ENCODE measurements at regions not wholly inside any gene's neighbourhood (a gene's known extent, or its start where the extent isn't known, plus 50 kb on each side); places are given as distances from the start of the nearest gene placed in this dataset.

DNA sequence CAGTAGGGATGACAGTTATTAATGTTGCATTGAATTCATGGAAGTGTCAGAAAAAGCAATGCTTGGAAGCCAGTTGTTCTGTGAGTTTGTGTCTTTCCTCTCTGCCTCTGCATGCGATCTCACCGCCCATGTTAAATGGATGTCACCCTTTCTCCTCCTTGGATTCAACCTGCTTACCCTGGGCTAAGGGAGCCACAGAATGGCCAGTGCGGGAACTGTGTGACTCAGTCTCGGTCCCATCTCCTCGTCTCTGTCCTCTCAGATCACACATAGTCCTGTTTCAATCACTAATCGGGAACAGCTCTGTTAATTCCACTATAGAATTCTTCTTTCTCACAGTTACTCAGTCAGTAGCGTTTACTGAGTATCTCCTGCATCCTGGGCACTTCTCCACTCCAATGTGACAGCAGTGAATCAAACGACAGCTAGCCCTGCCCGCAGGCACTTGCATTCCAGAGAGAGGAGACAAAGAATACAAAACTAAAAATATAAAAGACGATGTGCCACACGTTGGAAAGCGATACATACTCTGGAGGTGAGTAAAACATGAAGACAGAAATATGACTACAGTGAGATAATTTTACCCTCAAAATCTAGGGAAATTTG is 53.6 kb upstream of the TLR3 start:
- Histone ChIP-seq H3K4me3 (ENCODE audit: low read length) (no peak overlapping the region), H3K79me2 (ENCODE audit: low read length) (no peaks in the 10 kb centered on the region), H4K20me1 (ENCODE audit: insufficient read depth, low read length) (no peaks in the 10 kb centered on the region), H3K4me1 (ENCODE audit: low read length) (no peaks in the 10 kb centered on the region), H3K36me3 (replicated peaks; ENCODE audit: low read depth, low read length) (no peaks in the 10 kb centered on the region), H3K27me3 (ENCODE audit: low read depth, low read length) (no peaks in the 10 kb centered on the region), H3K27ac (ENCODE audit: low read length) (no peak overlapping the region), H3K9me3 (ENCODE audit: insufficient read depth, low read length) (no peaks in the 10 kb centered on the region), H2AFZ (ENCODE audit: low read depth, low read length) (no peak overlapping the region), H3K4me2 (ENCODE audit: low read length) (no peak overlapping the region), H3K9ac (ENCODE audit: low read length) (no peak overlapping the region)
- TF ChIP-seq CTCF (IDR thresholded peaks at IDR 0.05; ENCODE audit: low read depth, low read length) (no peak), EZH2phosphoT487 (IDR thresholded peaks at IDR 0.05; ENCODE audit: low read depth) (no peak)

- TF ChIP-seq CTCF (IDR thresholded peaks at IDR 0.05; ENCODE audit: low read depth, low read length), result no peak
- no peak for TF ChIP-seq EZH2phosphoT487 (IDR thresholded peaks at IDR 0.05; ENCODE audit: low read depth)
Measured at GRCh38 chr4:186016796-186017195, 52.2 kb upstream of the TLR3 start.

GRCh38 chr4:186017801-186018200 is 51.2 kb upstream of the TLR3 start:
- TF ChIP-seq EZH2phosphoT487 (IDR thresholded peaks at IDR 0.05; ENCODE audit: low read depth) (no peak), CTCF (IDR thresholded peaks at IDR 0.05; ENCODE audit: low read depth, low read length) (no peak)
- no peak overlapping the region for H3K4me3 ChIP-seq (ENCODE audit: low read length)
- no peaks in the 10 kb centered on the region for H3K36me3 ChIP-seq (replicated peaks; ENCODE audit: low read depth, low read length)

More at GRCh38 chr4:186016796-186017195, 52.2 kb upstream of the TLR3 start:
- H2AFZ ChIP-seq (ENCODE audit: low read depth, low read length), result no peak overlapping the region
- H3K9me3 ChIP-seq (ENCODE audit: insufficient read depth, low read length), result no peaks in the 10 kb centered on the region
- no peak overlapping the region for H3K9ac ChIP-seq (ENCODE audit: low read length)
- H4K20me1 ChIP-seq (ENCODE audit: insufficient read depth, low read length), result no peaks in the 10 kb centered on the region
- H3K27me3 ChIP-seq (ENCODE audit: low read depth, low read length), result no peaks in the 10 kb centered on the region
- no peaks in the 10 kb centered on the region for H3K4me1 ChIP-seq (ENCODE audit: low read length)
- no peak overlapping the region for H3K4me2 ChIP-seq (ENCODE audit: low read length)
- H3K4me3 ChIP-seq (ENCODE audit: low read length), result no peak overlapping the region
- no peaks in the 10 kb centered on the region for H3K36me3 ChIP-seq (replicated peaks; ENCODE audit: low read depth, low read length)
- no peak overlapping the region for H3K27ac ChIP-seq (ENCODE audit: low read length)
- no peaks in the 10 kb centered on the region for H3K79me2 ChIP-seq (ENCODE audit: low read length)

DNA sequence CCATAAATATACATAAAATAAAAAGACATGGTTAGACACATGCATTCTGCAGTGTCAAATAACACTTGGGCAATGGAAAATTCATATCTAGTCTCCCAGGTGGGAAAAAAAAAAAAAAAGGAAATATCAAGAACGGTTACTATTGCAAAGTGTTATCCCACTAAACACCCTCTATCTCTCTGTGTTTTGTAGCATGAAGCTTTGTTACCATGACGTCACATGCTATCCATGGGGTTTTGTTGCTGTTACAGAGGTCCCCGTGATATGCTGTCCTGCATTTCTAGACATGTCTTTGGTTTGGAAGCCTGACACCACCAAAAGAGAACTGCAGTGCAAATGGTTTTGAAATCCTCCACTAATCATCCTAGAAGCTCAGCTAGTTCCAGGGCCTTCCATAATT is 50.7 kb upstream of the TLR3 start:
- H3K27ac ChIP-seq (ENCODE audit: low read length), result no peak overlapping the region
- no peak for TF ChIP-seq CTCF (IDR thresholded peaks at IDR 0.05; ENCODE audit: low read depth, low read length)
- TF ChIP-seq EZH2phosphoT487 (IDR thresholded peaks at IDR 0.05; ENCODE audit: low read depth), result no peak
- no peaks in the 10 kb centered on the region for H3K9me3 ChIP-seq (ENCODE audit: insufficient read depth, low read length)
- H3K4me2 ChIP-seq (ENCODE audit: low read length), result no peak overlapping the region
- H3K27me3 ChIP-seq (ENCODE audit: low read depth, low read length), result no peaks in the 10 kb centered on the region
- no peak overlapping the region for H3K9ac ChIP-seq (ENCODE audit: low read length)
- no peaks in the 10 kb centered on the region for H4K20me1 ChIP-seq (ENCODE audit: insufficient read depth, low read length)
- no peaks in the 10 kb centered on the region for H3K36me3 ChIP-seq (replicated peaks; ENCODE audit: low read depth, low read length)
- no peaks in the 10 kb centered on the region for H3K4me1 ChIP-seq (ENCODE audit: low read length)
- no peak overlapping the region for H3K4me3 ChIP-seq (ENCODE audit: low read length)
- H3K79me2 ChIP-seq (ENCODE audit: low read length), result no peaks in the 10 kb centered on the region
- no peak overlapping the region for H2AFZ ChIP-seq (ENCODE audit: low read depth, low read length)

More at GRCh38 chr4:186017801-186018200, 51.2 kb upstream of the TLR3 start:
- H3K79me2 ChIP-seq (ENCODE audit: low read length), result no peaks in the 10 kb centered on the region
- no peak overlapping the region for H3K4me2 ChIP-seq (ENCODE audit: low read length)
- H3K27me3 ChIP-seq (ENCODE audit: low read depth, low read length), result no peaks in the 10 kb centered on the region
- no peaks in the 10 kb centered on the region for H3K9me3 ChIP-seq (ENCODE audit: insufficient read depth, low read length)
- H3K9ac ChIP-seq (ENCODE audit: low read length), result no peak overlapping the region
- H4K20me1 ChIP-seq (ENCODE audit: insufficient read depth, low read length), result no peaks in the 10 kb centered on the region
- H2AFZ ChIP-seq (ENCODE audit: low read depth, low read length), result no peak overlapping the region
- H3K27ac ChIP-seq (ENCODE audit: low read length), result no peak overlapping the region
- no peaks in the 10 kb centered on the region for H3K4me1 ChIP-seq (ENCODE audit: low read length)
